ENCODE measurements at regions not wholly inside any gene's neighbourhood (a gene's known extent, or its start where the extent isn't known, plus 50 kb on each side); places are given as distances from the start of the nearest gene placed in this dataset.

DNA sequence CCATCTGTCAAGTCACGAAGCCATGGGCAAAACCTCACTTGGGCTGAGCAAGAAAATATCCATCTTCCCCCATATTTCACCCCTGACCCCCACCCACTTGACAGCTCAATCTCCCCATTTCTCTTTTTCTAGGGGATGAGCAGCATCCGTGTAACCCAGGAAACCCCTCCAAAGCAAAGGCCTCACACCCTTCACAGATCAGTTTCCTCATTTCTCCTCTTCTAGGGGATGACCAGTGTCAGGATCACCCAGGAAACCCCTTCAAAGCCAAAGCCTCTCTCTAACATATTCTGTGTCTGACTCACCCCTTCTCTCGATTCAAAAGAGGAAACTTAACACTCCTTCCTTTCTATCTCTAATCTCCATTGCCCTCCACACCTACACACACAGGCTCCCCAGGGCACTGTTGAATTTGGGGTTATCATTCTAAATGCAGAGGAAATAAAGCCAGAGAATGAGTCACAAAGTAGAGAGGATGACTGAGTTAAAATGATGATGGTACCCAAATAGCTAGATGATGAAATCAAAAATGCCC is 439.7 kb downstream of the BUD13 start:
- no peak overlapping the region for H3K4me2 ChIP-seq (replicated peaks; ENCODE audit: extremely low read depth, low read length, poor library complexity, severe bottlenecking)
- peaks cover 8 to 10% of the 10 kb centered on the region in 2 donors for H3K4me1 ChIP-seq (ENCODE audit: control insufficient read depth in 1 of 2, insufficient read depth in 2 of 2, low read length in 2 of 2)
- DNase-seq = peak in 2 of 3 donors; percentile 29 to 82
- H2AFZ ChIP-seq (ENCODE audit: insufficient read depth, low read depth, low read length, poor library complexity, severe bottlenecking) = no peak overlapping the region
- Mint-ChIP-seq H3K4me1 (peaks cover 2% of the 10 kb centered on the region), H3K36me3 (no peaks in the 10 kb centered on the region), H3K9me3 (peaks cover 3 to 14% (median 4%) of the 10 kb centered on the region in 7 donors), H3K27ac (no peak overlapping the region), H3K4me3 (no peak overlapping the region), H3K27me3 (ENCODE audit: low read depth in 3 of 3) (peaks cover 0 to 8% (median 1%) of the 10 kb centered on the region in 3 donors)
- no peak for TF ChIP-seq CTCF (IDR thresholded peaks at IDR 0.05)
- H3K4me3 ChIP-seq (replicated peaks in 1 of 3; ENCODE audit: low read depth in 2 of 3, low read length in 3 of 3) = no peak overlapping the region
- H3K9ac ChIP-seq (ENCODE audit: insufficient read depth, low read length, poor library complexity, severe bottlenecking) = no peak overlapping the region
- no peaks in the 10 kb centered on the region for H4K20me1 ChIP-seq (ENCODE audit: insufficient read depth, low read length)
- peaks cover 0 to 6% of the 10 kb centered on the region in 2 donors for H3K27me3 ChIP-seq (ENCODE audit: control insufficient read depth in 2 of 2, insufficient read depth in 2 of 2, low read length in 2 of 2)
- no peaks in the 10 kb centered on the region for H3K79me2 ChIP-seq (ENCODE audit: insufficient read depth, low read length)
- intact Hi-C loops (cut with micrococcal nuclease) = no loop called here
- 70% methylated on average over 1 of the region's 3 CpGs for WGBS (ENCODE audit: insufficient coverage)
- H3K36me3 ChIP-seq (replicated peaks in 1 of 2; ENCODE audit: control insufficient read depth in 1 of 2, insufficient read depth in 2 of 2, low read length in 2 of 2) = no peaks in the 10 kb centered on the region
- H3K9me3 ChIP-seq (replicated peaks in 1 of 2; ENCODE audit: control insufficient read depth in 1 of 2, insufficient read depth in 1 of 2, low read length in 2 of 2) = peaks cover 6 to 8% of the 10 kb centered on the region in 2 donors
- H3K27ac ChIP-seq (ENCODE audit: low read depth in 1 of 2, low read length in 2 of 2) = no peak overlapping the region

DNA sequence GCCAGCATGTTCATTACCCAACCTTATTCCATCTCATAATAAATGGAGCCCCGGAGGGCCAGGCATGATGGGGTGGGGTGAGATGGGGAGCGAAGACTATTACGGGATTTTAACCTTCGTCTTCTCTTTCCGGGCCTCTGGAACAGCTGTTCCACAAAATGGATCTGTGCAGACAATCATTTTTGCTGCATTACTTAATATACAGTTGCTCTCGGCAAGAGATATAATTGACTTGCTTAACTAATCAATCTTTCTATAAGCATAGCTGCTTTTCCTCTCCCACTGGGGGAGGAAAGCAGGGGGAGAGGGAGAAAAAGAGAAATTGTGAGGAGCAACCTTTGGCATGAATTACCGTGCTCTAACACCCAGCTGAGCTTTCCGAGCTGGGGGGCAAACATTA is 440.4 kb downstream of the BUD13 start:
- 93% methylated on average over 5 of the region's 8 CpGs for WGBS (ENCODE audit: insufficient coverage)
- peaks cover 3 to 14% (median 4%) of the 10 kb centered on the region in 7 donors for H3K9me3 Mint-ChIP-seq
- H3K27ac ChIP-seq (ENCODE audit: low read depth in 1 of 2, low read length in 2 of 2) = no peak overlapping the region
- H3K4me1 ChIP-seq (ENCODE audit: control insufficient read depth in 1 of 2, insufficient read depth in 2 of 2, low read length in 2 of 2) = peaks cover 8 to 10% of the 10 kb centered on the region in 2 donors
- no peak overlapping the region for H3K4me3 Mint-ChIP-seq
- intact Hi-C loops (cut with micrococcal nuclease) = no loop called here
- no peaks in the 10 kb centered on the region for H3K36me3 ChIP-seq (replicated peaks in 1 of 2; ENCODE audit: control insufficient read depth in 1 of 2, insufficient read depth in 2 of 2, low read length in 2 of 2)
- H3K27me3 Mint-ChIP-seq (ENCODE audit: low read depth in 3 of 3) = peaks cover 1 to 12% (median 1%) of the 10 kb centered on the region in 3 donors
- no peaks in the 10 kb centered on the region for H3K79me2 ChIP-seq (ENCODE audit: insufficient read depth, low read length)
- H3K4me1 Mint-ChIP-seq = peaks cover 2% of the 10 kb centered on the region
- H3K27ac Mint-ChIP-seq = no peak overlapping the region
- peaks cover 0 to 6% of the 10 kb centered on the region in 2 donors for H3K27me3 ChIP-seq (ENCODE audit: control insufficient read depth in 2 of 2, insufficient read depth in 2 of 2, low read length in 2 of 2)
- no peak for TF ChIP-seq CTCF (IDR thresholded peaks at IDR 0.05)
- peaks cover 6 to 8% of the 10 kb centered on the region in 2 donors for H3K9me3 ChIP-seq (replicated peaks in 1 of 2; ENCODE audit: control insufficient read depth in 1 of 2, insufficient read depth in 1 of 2, low read length in 2 of 2)
- no peaks in the 10 kb centered on the region for H3K36me3 Mint-ChIP-seq
- H2AFZ ChIP-seq (ENCODE audit: insufficient read depth, low read depth, low read length, poor library complexity, severe bottlenecking) = no peak overlapping the region
- no peak for DNase-seq
- no peaks in the 10 kb centered on the region for H4K20me1 ChIP-seq (ENCODE audit: insufficient read depth, low read length)
- H3K9ac ChIP-seq (ENCODE audit: insufficient read depth, low read length, poor library complexity, severe bottlenecking) = no peak overlapping the region
- H3K4me2 ChIP-seq (replicated peaks; ENCODE audit: extremely low read depth, low read length, poor library complexity, severe bottlenecking) = no peak overlapping the region
- no peak overlapping the region for H3K4me3 ChIP-seq (replicated peaks in 1 of 3; ENCODE audit: low read depth in 2 of 3, low read length in 3 of 3)

All from CD14-positive monocyte (primary cell).